Activated CD4-positive, CD25-positive, alpha-beta regulatory T cell treated with anti-CD3 and anti-CD28 coated beads, Interleukin-2, amount 50 U/mL, for 72 hours (primary cell): ENCODE measurements at regions not wholly inside any gene's neighbourhood (a gene's known extent, or its start where the extent isn't known, plus 50 kb on each side); places are given as distances from the start of the nearest gene placed in this dataset.
"Not testable (repeated sequence)": the region's sequence is repeated elsewhere in the genome, so short reads cannot be mapped to it uniquely, and the experiment has no call there.

Experiments
- DNase-seq: peaks from one replicate; pipeline ENCODE4 v3.0.0; 2021

- DNase-seq: no peak
These were observed 70.1 kb downstream of the FBXO4 start for GRCh38 chr5:41995193-41995592.

GRCh38 chr5:42001673-42002072 is 76.6 kb downstream of the FBXO4 start:
- DNase-seq: no peak

- not testable (repeated sequence) for DNase-seq
These were observed 78.8 kb downstream of the FBXO4 start for GRCh38 chr5:42003852-42004251.

GRCh38 chr5:42005561-42006153 is 80.6 kb downstream of the FBXO4 start:
- no peak for DNase-seq

- DNase-seq: no peak
These were observed 88.5 kb downstream of the FBXO4 start for GRCh38 chr5:42013561-42013960.

GRCh38 chr5:42015254-42015653 is 90.2 kb downstream of the FBXO4 start:
- no peak for DNase-seq

- DNase-seq: no peak
These were observed 90.6 kb downstream of the FBXO4 start for GRCh38 chr5:42015681-42016080.

GRCh38 chr5:42020788-42021530 is 95.9 kb downstream of the FBXO4 start:
- DNase-seq: no peak

- no peak for DNase-seq
These were observed 96.8 kb downstream of the FBXO4 start for GRCh38 chr5:42021923-42022322.

- no peak for DNase-seq
These were observed 97.4 kb downstream of the FBXO4 start for GRCh38 chr5:42022383-42022972.

- DNase-seq: no peak
These were observed 101.4 kb downstream of the FBXO4 start for GRCh38 chr5:42026446-42026845.

- DNase-seq: no peak
These were observed 107.1 kb downstream of the FBXO4 start for GRCh38 chr5:42032137-42032536.

GRCh38 chr5:42035526-42035925 is 110.4 kb downstream of the FBXO4 start:
- DNase-seq: no peak

GRCh38 chr5:42036379-42036778 is 111.3 kb downstream of the FBXO4 start:
- DNase-seq: no peak

- no peak for DNase-seq
These were observed 112.4 kb downstream of the FBXO4 start for GRCh38 chr5:42037379-42037932.

GRCh38 chr5:42043400-42043799 is 118.3 kb downstream of the FBXO4 start:
- DNase-seq: no peak

- peak; percentile 49 for DNase-seq
These were observed 132.2 kb downstream of the FBXO4 start for GRCh38 chr5:42057254-42057690.

GRCh38 chr5:42059291-42059690 is 134.2 kb downstream of the FBXO4 start:
- DNase-seq: no peak

- DNase-seq: no peak
These were observed 134.8 kb downstream of the FBXO4 start for GRCh38 chr5:42059778-42060464.

- no peak for DNase-seq
These were observed 136.0 kb downstream of the FBXO4 start for GRCh38 chr5:42061121-42061520.

- DNase-seq: no peak
These were observed 139.7 kb downstream of the FBXO4 start for GRCh38 chr5:42064821-42065220.

- no peak for DNase-seq
These were observed 141.1 kb downstream of the FBXO4 start for GRCh38 chr5:42066131-42066530.

- no peak for DNase-seq
These were observed 149.3 kb downstream of the FBXO4 start for GRCh38 chr5:42074353-42074752.
